ENCODE measurements at regions not wholly inside any gene's neighbourhood (a gene's known extent, or its start where the extent isn't known, plus 50 kb on each side); places are given as distances from the start of the nearest gene placed in this dataset.

DNA sequence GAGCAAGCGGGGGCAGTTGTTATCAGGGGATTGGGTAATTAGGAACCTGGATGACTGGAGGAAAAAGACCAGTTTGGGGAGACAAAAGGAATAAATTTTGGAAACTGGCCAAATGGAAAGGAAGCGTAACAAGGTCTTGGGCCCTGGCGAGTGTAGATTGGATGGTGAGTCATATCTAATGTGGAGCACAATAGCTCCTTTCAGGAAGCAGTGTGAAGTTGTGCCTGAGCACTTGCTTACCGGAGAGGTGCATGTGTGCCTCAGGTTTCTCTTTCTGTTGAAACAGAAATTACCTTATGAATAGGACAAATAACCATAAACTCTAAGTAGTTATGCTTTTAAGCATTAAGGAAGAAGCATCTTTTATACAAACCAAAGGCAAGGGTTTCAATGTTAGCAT, 176.4 kb downstream of the KIF4B start:
- H3K27ac ChIP-seq (ENCODE audit: low read depth, low read length), result no peak overlapping the region
- ATAC-seq, result no peak; the same call in 1 of the 2 replicates
- CTCF ChIA-PET, result no interaction called here
- no peak overlapping the region for H3K4me3 ChIP-seq (replicated peaks in 1 of 2; ENCODE audit: low read depth in 1 of 2, low read length in 2 of 2)
- no peaks in the 10 kb centered on the region for H3K9me3 ChIP-seq (ENCODE audit: control insufficient read depth in 1 of 2, insufficient read depth in 1 of 2, low read depth in 1 of 2, low read length in 2 of 2)
- no peak for DNase-seq (ENCODE audit: low read depth, low spot score)
- H3K36me3 ChIP-seq (ENCODE audit: control insufficient read depth in 1 of 2, insufficient read depth in 2 of 2, low read length in 2 of 2), result no peaks in the 10 kb centered on the region
- H3K4me2 ChIP-seq (ENCODE audit: low read length), result no peak overlapping the region
- no peak overlapping the region for H3K9ac ChIP-seq (ENCODE audit: low read length)
- BruUV-seq (replicated peaks), result no TSS peak
- no peaks in the 10 kb centered on the region for H3K9me2 ChIP-seq (ENCODE audit: insufficient read depth)
- H3K79me2 ChIP-seq (ENCODE audit: insufficient read depth, low read length), result no peaks in the 10 kb centered on the region
- no peaks in the 10 kb centered on the region for H4K20me1 ChIP-seq (ENCODE audit: insufficient read depth)
- H2AFZ ChIP-seq (ENCODE audit: low read depth, low read length, poor library complexity, severe bottlenecking), result no peak overlapping the region
- POLR2A ChIA-PET, result no interaction called here
- no peaks in the 10 kb centered on the region for H3K4me1 ChIP-seq (ENCODE audit: control insufficient read depth in 1 of 2, insufficient read depth in 2 of 2, low read length in 2 of 2)
- intact Hi-C loops (cut with micrococcal nuclease), result no loop called here
- TF ChIP-seq EZH2 (IDR thresholded peaks at IDR 0.05) (no peak), EZH2phosphoT487 (IDR thresholded peaks at IDR 0.05; ENCODE audit: borderline replicate concordance) (no peak), ZNF274 (IDR thresholded peaks at IDR 0.05; ENCODE audit: low read depth, low read length) (no peak), JUND (IDR thresholded peaks at IDR 0.05) (no peak)
- TF ChIP-seq, protein P1, sequence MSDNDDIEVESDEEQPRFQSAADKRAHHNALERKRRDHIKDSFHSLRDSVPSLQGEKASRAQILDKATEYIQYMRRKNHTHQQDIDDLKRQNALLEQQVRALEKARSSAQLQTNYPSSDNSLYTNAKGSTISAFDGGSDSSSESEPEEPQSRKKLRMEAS (IDR thresholded peaks at IDR 0.05), result no peak
- H3K27me3 ChIP-seq (ENCODE audit: insufficient read depth, low read length), result no peaks in the 10 kb centered on the region
- RAD21 ChIA-PET (ENCODE audit: low non-redundant PET in 1 of 2, low total read pairs in 2 of 2, uncharacterized antibody in 2 of 2, unreplicated experiment in 2 of 2), result no interaction called here

DNA sequence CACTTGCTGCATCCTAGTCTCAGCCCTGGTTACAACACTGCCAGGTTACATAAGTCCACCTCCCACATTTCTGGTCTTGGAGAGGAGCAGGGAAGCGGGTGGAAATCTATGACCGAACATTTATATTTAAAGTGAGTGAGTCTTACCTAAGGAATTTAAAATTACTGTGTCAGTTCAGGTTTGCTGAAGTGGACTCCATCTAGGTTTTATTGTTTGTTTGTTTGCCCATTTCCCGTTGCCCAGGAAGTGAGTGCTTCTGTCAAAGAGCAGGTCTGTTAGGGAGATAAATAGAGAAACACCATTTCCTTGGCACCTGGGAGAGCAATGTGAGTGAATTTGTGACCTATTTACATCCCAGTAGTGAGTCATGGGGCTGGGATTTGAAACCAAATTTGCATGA, 179.5 kb downstream of the KIF4B start:
- no peak overlapping the region for H3K27ac ChIP-seq (ENCODE audit: low read depth, low read length)
- RAD21 ChIA-PET (ENCODE audit: low non-redundant PET in 1 of 2, low total read pairs in 2 of 2, uncharacterized antibody in 2 of 2, unreplicated experiment in 2 of 2), result no interaction called here
- no peaks in the 10 kb centered on the region for H3K9me2 ChIP-seq (ENCODE audit: insufficient read depth)
- ATAC-seq, result no peak
- H3K9me3 ChIP-seq (ENCODE audit: control insufficient read depth in 1 of 2, insufficient read depth in 1 of 2, low read depth in 1 of 2, low read length in 2 of 2), result no peaks in the 10 kb centered on the region
- TF ChIP-seq, protein P2, sequence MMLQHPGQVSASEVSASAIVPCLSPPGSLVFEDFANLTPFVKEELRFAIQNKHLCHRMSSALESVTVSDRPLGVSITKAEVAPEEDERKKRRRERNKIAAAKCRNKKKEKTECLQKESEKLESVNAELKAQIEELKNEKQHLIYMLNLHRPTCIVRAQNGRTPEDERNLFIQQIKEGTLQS (IDR thresholded peaks at IDR 0.05), result no peak
- no peak for TF ChIP-seq CBX3 (IDR thresholded peaks at IDR 0.05; ENCODE audit: low read depth)
- DNase-seq (ENCODE audit: low read depth, low spot score), result no peak
- CTCF ChIA-PET, result no interaction called here
- H3K27me3 ChIP-seq (ENCODE audit: insufficient read depth, low read length), result no peaks in the 10 kb centered on the region
- H3K36me3 ChIP-seq (ENCODE audit: control insufficient read depth in 1 of 2, insufficient read depth in 2 of 2, low read length in 2 of 2), result no peaks in the 10 kb centered on the region
- H3K4me3 ChIP-seq (replicated peaks in 1 of 2; ENCODE audit: low read depth in 1 of 2, low read length in 2 of 2), result no peak overlapping the region
- no peak overlapping the region for H2AFZ ChIP-seq (ENCODE audit: low read depth, low read length, poor library complexity, severe bottlenecking)
- BruUV-seq (replicated peaks), result no TSS peak
- no peak overlapping the region for H3K9ac ChIP-seq (ENCODE audit: low read length)
- no peaks in the 10 kb centered on the region for H3K79me2 ChIP-seq (ENCODE audit: insufficient read depth, low read length)
- intact Hi-C loops (cut with micrococcal nuclease), result no loop called here
- no peak overlapping the region for H3K4me2 ChIP-seq (ENCODE audit: low read length)
- no peaks in the 10 kb centered on the region for H3K4me1 ChIP-seq (ENCODE audit: control insufficient read depth in 1 of 2, insufficient read depth in 2 of 2, low read length in 2 of 2)
- H4K20me1 ChIP-seq (ENCODE audit: insufficient read depth), result no peaks in the 10 kb centered on the region
- POLR2A ChIA-PET, result no interaction called here
